Mesendoderm (in vitro differentiated cells): ENCODE measurements at regions not wholly inside any gene's neighbourhood (a gene's known extent, or its start where the extent isn't known, plus 50 kb on each side); places are given as distances from the start of the nearest gene placed in this dataset.
A peak's percentile ranks its signal among the peaks of the same experiment; 100 is the strongest.

Experiments used
- DNase-seq: peaks from one replicate; pipeline ENCODE4 v3.0.0; 2013
- H2AK5ac ChIP-seq: 2 replicates; pipeline ENCODE4 v1.6.1; 2013; ENCODE audit warnings: low read length, inconsistent platforms
- H2BK120ac ChIP-seq: 2 replicates; pipeline ENCODE4 v1.6.1; 2013; ENCODE audit warnings: low read depth, mild to moderate bottlenecking, low read length, moderate library complexity, mixed read lengths
- H2BK15ac ChIP-seq: replicated peaks from 2 replicates; pipeline ENCODE4 v1.6.1; 2013; ENCODE audit warnings: low read depth, mild to moderate bottlenecking, moderate library complexity
- H2BK5ac ChIP-seq: 2 replicates; pipeline ENCODE4 v1.6.1; 2013; ENCODE audit warnings: low read length, inconsistent platforms
- H3K18ac ChIP-seq: 2 replicates; pipeline ENCODE4 v1.6.1; 2013; ENCODE audit warnings: mild to moderate bottlenecking, low read length, mixed read lengths
- H3K23ac ChIP-seq: one replicate; pipeline ENCODE4 v1.6.1; 2013; ENCODE audit warnings: low read length
- H3K27ac ChIP-seq: 2 replicates; pipeline ENCODE4 v1.5.1; 2013; ENCODE audit warnings: low read depth, mild to moderate bottlenecking, inconsistent platforms, low read length, moderate library complexity
- H3K27me3 ChIP-seq: 2 replicates; pipeline ENCODE4 v1.6.1; 2013; ENCODE audit warnings: low read length, control low read depth, mild to moderate bottlenecking, inconsistent platforms; ENCODE audit not compliant: insufficient read depth, poor library complexity
- H3K36me3 ChIP-seq: 2 replicates; pipeline ENCODE4 v1.6.1; 2013; ENCODE audit warnings: low read length, inconsistent platforms; ENCODE audit not compliant: control insufficient read depth, insufficient read depth
- H3K4ac ChIP-seq: one replicate; pipeline ENCODE4 v1.6.1; 2013; ENCODE audit warnings: low read depth, mild to moderate bottlenecking, low read length, moderate library complexity
- H3K4me1 ChIP-seq: 2 replicates; pipeline ENCODE4 v1.6.1; 2013; ENCODE audit warnings: low read depth, low read length, inconsistent platforms; ENCODE audit not compliant: control insufficient read depth
- H3K4me2 ChIP-seq: 2 replicates; pipeline ENCODE4 v1.6.1; 2013; ENCODE audit warnings: low read length
- H3K4me3 ChIP-seq: 2 replicates; pipeline ENCODE4 v1.5.1; 2013; ENCODE audit warnings: mild to moderate bottlenecking, low read length
- H3K56ac ChIP-seq: one replicate; pipeline ENCODE4 v1.6.1; 2013; ENCODE audit warnings: low read length
- H3K79me1 ChIP-seq: 2 replicates; pipeline ENCODE4 v1.6.1; 2013; ENCODE audit warnings: low read length, inconsistent platforms
- H3K79me2 ChIP-seq: 2 replicates; pipeline ENCODE4 v1.6.1; 2013; ENCODE audit warnings: mild to moderate bottlenecking, low read length; ENCODE audit not compliant: control insufficient read depth, insufficient read depth
- H3K9ac ChIP-seq: 2 replicates; pipeline ENCODE4 v1.6.1; 2013; ENCODE audit warnings: low read length, inconsistent platforms
- H4K5ac ChIP-seq: one replicate; pipeline ENCODE4 v1.6.1; 2013; ENCODE audit warnings: low read length
- H4K8ac ChIP-seq: one replicate; pipeline ENCODE4 v1.6.1; 2013; ENCODE audit warnings: low read depth, mild to moderate bottlenecking, control low read depth, low read length, moderate library complexity
- WGBS: extraction: QIAGEN DNeasy Blood & Tissue Kit; methylation state at CpG from one replicate; pipeline ENCODE4 v1.1.7; 2013; ENCODE audit warnings: low lambda C conversion rate, missing lambda C conversion rate; ENCODE audit not compliant: insufficient coverage; ENCODE audit errors: extremely low coverage; 5-methylcytosine and 5-hydroxymethylcytosine counted together

- Histone ChIP-seq H3K4me2 (no peak overlapping the region), H3K4ac (no peak overlapping the region), H3K18ac (no peak overlapping the region), H3K27ac (no peak overlapping the region), H2BK120ac (no peak overlapping the region), H3K79me1 (no peaks in the 10 kb centered on the region), H3K4me1 (peaks cover 2% of the 10 kb centered on the region), H4K5ac (no peak overlapping the region), H3K23ac (no peak overlapping the region), H2BK15ac (no peak overlapping the region), H2AK5ac (no peak overlapping the region), H3K27me3 (peaks cover 61% of the 10 kb centered on the region), H3K9ac (no peak overlapping the region), H3K36me3 (no peaks in the 10 kb centered on the region), H3K56ac (no peak overlapping the region), H2BK5ac (no peak overlapping the region), H3K4me3 (no peak overlapping the region), H4K8ac (no peak overlapping the region), H3K79me2 (no peaks in the 10 kb centered on the region)
- DNase-seq, result peak; percentile 41
- WGBS, result no CpG with 5 or more reads among the region's 4 CpGs
Observed at GRCh38 chr5:73296772-73297171, 123.8 kb downstream of the TMEM174 start.

GRCh38 chr5:73295921-73296320 lies 122.9 kb downstream of the TMEM174 start:
- Histone ChIP-seq H2BK5ac (no peak overlapping the region), H2BK15ac (no peak overlapping the region), H3K9ac (no peak overlapping the region), H3K56ac (no peak overlapping the region), H3K79me1 (no peaks in the 10 kb centered on the region), H3K4ac (no peak overlapping the region), H3K27ac (no peak overlapping the region), H3K79me2 (no peaks in the 10 kb centered on the region), H3K4me3 (no peak overlapping the region), H3K4me2 (no peak overlapping the region), H4K8ac (no peak overlapping the region), H4K5ac (no peak overlapping the region), H3K4me1 (peaks cover 1% of the 10 kb centered on the region), H3K23ac (no peak overlapping the region), H3K18ac (no peak overlapping the region), H3K36me3 (no peaks in the 10 kb centered on the region), H2AK5ac (no peak overlapping the region), H3K27me3 (peaks cover 52% of the 10 kb centered on the region), H2BK120ac (no peak overlapping the region)
- DNase-seq, result no peak
- no CpG with 5 or more reads among the region's 4 CpGs for WGBS

GRCh38 chr5:73295447-73295846 lies 122.5 kb downstream of the TMEM174 start:
- H3K27me3 ChIP-seq, result peaks cover 47% of the 10 kb centered on the region
- no peak overlapping the region for H2AK5ac ChIP-seq
- WGBS, result no CpG with 5 or more reads among the region's 2 CpGs
- no peak overlapping the region for H3K23ac ChIP-seq
- no peaks in the 10 kb centered on the region for H3K36me3 ChIP-seq
- no peak overlapping the region for H4K5ac ChIP-seq
- H2BK15ac ChIP-seq, result no peak overlapping the region
- H3K4me1 ChIP-seq, result no peaks in the 10 kb centered on the region
- DNase-seq, result peak; percentile 24
- no peak overlapping the region for H3K4ac ChIP-seq
- H3K4me2 ChIP-seq, result no peak overlapping the region
- H3K27ac ChIP-seq, result no peak overlapping the region
- H3K18ac ChIP-seq, result no peak overlapping the region
- no peak overlapping the region for H2BK120ac ChIP-seq
- no peaks in the 10 kb centered on the region for H3K79me1 ChIP-seq
- H3K79me2 ChIP-seq, result no peaks in the 10 kb centered on the region
- H3K9ac ChIP-seq, result no peak overlapping the region
- no peak overlapping the region for H2BK5ac ChIP-seq
- no peak overlapping the region for H3K56ac ChIP-seq
- H4K8ac ChIP-seq, result no peak overlapping the region
- no peak overlapping the region for H3K4me3 ChIP-seq

GRCh38 chr5:73292816-73293459 lies 119.9 kb downstream of the TMEM174 start:
- Histone ChIP-seq H3K79me2 (no peaks in the 10 kb centered on the region), H4K8ac (no peak overlapping the region), H3K4me2 (no peak overlapping the region), H2AK5ac (no peak overlapping the region), H3K18ac (no peak overlapping the region), H3K4me1 (no peaks in the 10 kb centered on the region), H3K36me3 (no peaks in the 10 kb centered on the region), H3K27me3 (peaks cover 22% of the 10 kb centered on the region), H3K4ac (no peak overlapping the region), H4K5ac (no peak overlapping the region), H3K27ac (no peak overlapping the region), H2BK15ac (no peak overlapping the region), H2BK5ac (no peak overlapping the region), H2BK120ac (no peak overlapping the region), H3K79me1 (no peaks in the 10 kb centered on the region), H3K56ac (no peak overlapping the region), H3K9ac (no peak overlapping the region), H3K23ac (no peak overlapping the region), H3K4me3 (no peak overlapping the region)
- DNase-seq, result no peak
- WGBS, result no CpG with 5 or more reads among the region's 7 CpGs

GRCh38 chr5:73291873-73292272 lies 118.9 kb downstream of the TMEM174 start:
- H3K9ac ChIP-seq, result no peak overlapping the region
- no peak overlapping the region for H3K27ac ChIP-seq
- H2BK5ac ChIP-seq, result no peak overlapping the region
- no CpG with 5 or more reads among the region's 7 CpGs for WGBS
- H2AK5ac ChIP-seq, result no peak overlapping the region
- no peak overlapping the region for H3K4me3 ChIP-seq
- H3K23ac ChIP-seq, result no peak overlapping the region
- H3K27me3 ChIP-seq, result peaks cover 12% of the 10 kb centered on the region
- DNase-seq, result no peak
- no peaks in the 10 kb centered on the region for H3K79me1 ChIP-seq
- H4K5ac ChIP-seq, result no peak overlapping the region
- no peak overlapping the region for H2BK15ac ChIP-seq
- no peak overlapping the region for H2BK120ac ChIP-seq
- H4K8ac ChIP-seq, result no peak overlapping the region
- no peak overlapping the region for H3K56ac ChIP-seq
- no peaks in the 10 kb centered on the region for H3K79me2 ChIP-seq
- H3K4me2 ChIP-seq, result no peak overlapping the region
- no peaks in the 10 kb centered on the region for H3K36me3 ChIP-seq
- H3K4me1 ChIP-seq, result no peaks in the 10 kb centered on the region
- no peak overlapping the region for H3K18ac ChIP-seq
- H3K4ac ChIP-seq, result no peak overlapping the region

GRCh38 chr5:73290242-73290641 lies 117.2 kb downstream of the TMEM174 start:
- Histone ChIP-seq H2BK15ac (no peak overlapping the region), H3K36me3 (no peaks in the 10 kb centered on the region), H2BK5ac (no peak overlapping the region), H3K79me2 (no peaks in the 10 kb centered on the region), H3K56ac (no peak overlapping the region), H3K27ac (no peak overlapping the region), H3K18ac (no peak overlapping the region), H3K23ac (no peak overlapping the region), H3K4me2 (no peak overlapping the region), H3K4me1 (no peaks in the 10 kb centered on the region), H2AK5ac (no peak overlapping the region), H4K5ac (no peak overlapping the region), H3K4me3 (no peak overlapping the region), H4K8ac (no peak overlapping the region), H3K4ac (no peak overlapping the region), H3K79me1 (no peaks in the 10 kb centered on the region), H2BK120ac (no peak overlapping the region), H3K27me3 (no peaks in the 10 kb centered on the region), H3K9ac (no peak overlapping the region)
- no peak for DNase-seq
- WGBS, result no CpG with 5 or more reads among the region's 3 CpGs
